ENCODE measurements at regions not wholly inside any gene's neighbourhood (a gene's known extent, or its start where the extent isn't known, plus 50 kb on each side); places are given as distances from the start of the nearest gene placed in this dataset.

GRCh38 chr4:15293711-15294110, 134.1 kb upstream of the C1QTNF7 start:
- Mint-ChIP-seq H3K4me3 (no peak overlapping the region), H3K27ac (no peak overlapping the region), H3K4me1 (peaks cover 0 to 4% of the 10 kb centered on the region in 2 donors), H3K9me3 (no peaks in the 10 kb centered on the region), H3K36me3 (no peaks in the 10 kb centered on the region), H3K27me3 (ENCODE audit: low read depth in 2 of 2) (no peaks in the 10 kb centered on the region)
- no peak for ATAC-seq
- no peaks in the 10 kb centered on the region for H3K36me3 ChIP-seq (ENCODE audit: control insufficient read depth, insufficient read depth, low read length)
- TF ChIP-seq CTCF (IDR thresholded peaks at IDR 0.05) = no peak
- no peak for DNase-seq
- H3K27ac ChIP-seq (ENCODE audit: low read length) = no peak overlapping the region
- H3K9me3 ChIP-seq (ENCODE audit: control insufficient read depth, insufficient read depth, low read length) = no peaks in the 10 kb centered on the region
- WGBS (ENCODE audit: insufficient coverage) = 40% methylated on average over 2 of the region's 2 CpGs
- H3K4me3 ChIP-seq (ENCODE audit: low read length) = no peak overlapping the region
- H3K27me3 ChIP-seq (ENCODE audit: control insufficient read depth, insufficient read depth, low read length) = no peaks in the 10 kb centered on the region
- no peaks in the 10 kb centered on the region for H3K4me1 ChIP-seq (ENCODE audit: control insufficient read depth, insufficient read depth, low read length)
- intact Hi-C loops (cut with micrococcal nuclease) = no loop called here

GRCh38 chr4:15294202-15294601, 133.6 kb upstream of the C1QTNF7 start:
- Histone ChIP-seq H3K4me3 (ENCODE audit: low read length) (no peak overlapping the region), H3K9me3 (ENCODE audit: control insufficient read depth, insufficient read depth, low read length) (no peaks in the 10 kb centered on the region), H3K27me3 (ENCODE audit: control insufficient read depth, insufficient read depth, low read length) (no peaks in the 10 kb centered on the region), H3K27ac (ENCODE audit: low read length) (no peak overlapping the region), H3K36me3 (ENCODE audit: control insufficient read depth, insufficient read depth, low read length) (no peaks in the 10 kb centered on the region), H3K4me1 (ENCODE audit: control insufficient read depth, insufficient read depth, low read length) (no peaks in the 10 kb centered on the region)
- DNase-seq (no peak), ATAC-seq (no peak)
- Mint-ChIP-seq H3K9me3 (no peaks in the 10 kb centered on the region), H3K36me3 (no peaks in the 10 kb centered on the region), H3K27me3 (ENCODE audit: low read depth in 2 of 2) (no peaks in the 10 kb centered on the region), H3K27ac (no peak overlapping the region), H3K4me3 (no peak overlapping the region), H3K4me1 (peaks cover 0 to 4% of the 10 kb centered on the region in 2 donors)
- 91% methylated on average over 1 of the region's 1 CpG for WGBS (ENCODE audit: insufficient coverage)
- intact Hi-C loops (cut with micrococcal nuclease) = no loop called here
- TF ChIP-seq CTCF (IDR thresholded peaks at IDR 0.05) = no peak

GRCh38 chr4:15294832-15295231, 133.0 kb upstream of the C1QTNF7 start:
- DNase-seq = no peak
- Mint-ChIP-seq H3K9me3 (no peaks in the 10 kb centered on the region), H3K36me3 (no peaks in the 10 kb centered on the region), H3K27me3 (ENCODE audit: low read depth in 2 of 2) (no peaks in the 10 kb centered on the region), H3K4me3 (no peak overlapping the region), H3K4me1 (peaks cover 0 to 4% of the 10 kb centered on the region in 2 donors), H3K27ac (no peak overlapping the region)
- Histone ChIP-seq H3K4me3 (ENCODE audit: low read length) (no peak overlapping the region), H3K36me3 (ENCODE audit: control insufficient read depth, insufficient read depth, low read length) (no peaks in the 10 kb centered on the region), H3K27me3 (ENCODE audit: control insufficient read depth, insufficient read depth, low read length) (no peaks in the 10 kb centered on the region), H3K9me3 (ENCODE audit: control insufficient read depth, insufficient read depth, low read length) (no peaks in the 10 kb centered on the region), H3K27ac (ENCODE audit: low read length) (no peak overlapping the region), H3K4me1 (ENCODE audit: control insufficient read depth, insufficient read depth, low read length) (no peaks in the 10 kb centered on the region)
- 67% methylated on average over 2 of the region's 4 CpGs for WGBS (ENCODE audit: insufficient coverage)
- ATAC-seq = no peak
- intact Hi-C loops (cut with micrococcal nuclease) = no loop called here
- TF ChIP-seq CTCF (IDR thresholded peaks at IDR 0.05) = no peak

- Mint-ChIP-seq H3K9me3 (no peaks in the 10 kb centered on the region), H3K4me3 (no peak overlapping the region), H3K27ac (no peak overlapping the region), H3K36me3 (no peaks in the 10 kb centered on the region), H3K4me1 (peaks cover 0 to 4% of the 10 kb centered on the region in 2 donors), H3K27me3 (ENCODE audit: low read depth in 2 of 2) (peaks cover 0 to 2% of the 10 kb centered on the region in 2 donors)
- H3K9me3 ChIP-seq (ENCODE audit: control insufficient read depth, insufficient read depth, low read length) = no peaks in the 10 kb centered on the region
- no peaks in the 10 kb centered on the region for H3K36me3 ChIP-seq (ENCODE audit: control insufficient read depth, insufficient read depth, low read length)
- no peak overlapping the region for H3K4me3 ChIP-seq (ENCODE audit: low read length)
- H3K4me1 ChIP-seq (ENCODE audit: control insufficient read depth, insufficient read depth, low read length) = no peaks in the 10 kb centered on the region
- no peak overlapping the region for H3K27ac ChIP-seq (ENCODE audit: low read length)
- H3K27me3 ChIP-seq (ENCODE audit: control insufficient read depth, insufficient read depth, low read length) = no peaks in the 10 kb centered on the region
- DNase-seq (no peak), ATAC-seq (no peak)
- 66% methylated on average over 7 of the region's 8 CpGs for WGBS (ENCODE audit: insufficient coverage)
- intact Hi-C loops (cut with micrococcal nuclease) = no loop called here
- no peak for TF ChIP-seq CTCF (IDR thresholded peaks at IDR 0.05)
Measured at GRCh38 chr4:15295421-15296162, 132.2 kb upstream of the C1QTNF7 start.

Data from natural killer cell (primary cell).